CD4-positive, alpha-beta memory T cell (primary cell): ENCODE measurements at regions not wholly inside any gene's neighbourhood (a gene's known extent, or its start where the extent isn't known, plus 50 kb on each side); places are given as distances from the start of the nearest gene placed in this dataset.

Experiments used
- CTCF ChIA-PET: fragments of 350-600 bp; sonication (Branson Sonifier 250); formaldehyde crosslinking; loops from one replicate; lab custom pipeline; 2021; ENCODE audit warnings: inconsistent platforms; ENCODE audit not compliant: partially characterized antibody; lab: Charles Lee
- POLR2A ChIA-PET: fragments of 350-600 bp; sonication (Branson Sonifier 250); formaldehyde crosslinking; loops from one replicate; lab custom pipeline; 2021; ENCODE audit not compliant: partially characterized antibody; lab: Charles Lee
- DNase-seq, 5 donors: peaks; one replicate each; pipeline versions ENCODE4 v3.0.0 to v3.0.0-alpha.2; 2020 to 2022; ENCODE audit warnings: mixed read lengths in 1 of 5
- H3K27ac ChIP-seq: one replicate; pipeline ENCODE4 v1.7.0; 2013; ENCODE audit warnings: low read depth, low read length
- H3K27me3 ChIP-seq: 2 replicates; pipeline ENCODE4 v1.7.0; 2013; ENCODE audit warnings: mild to moderate bottlenecking, low read length, moderate library complexity; ENCODE audit not compliant: insufficient read depth
- H3K36me3 ChIP-seq: 2 replicates; pipeline ENCODE4 v1.7.0; 2013; ENCODE audit warnings: mild to moderate bottlenecking, low read length, moderate library complexity; ENCODE audit not compliant: insufficient read depth
- H3K4me1 ChIP-seq: 2 replicates; pipeline ENCODE4 v1.7.0; 2013; ENCODE audit warnings: mild to moderate bottlenecking, low read length, moderate library complexity; ENCODE audit not compliant: insufficient read depth
- H3K4me3 ChIP-seq, 2 donors: one replicate each; pipeline ENCODE4 v1.7.0; 2013; ENCODE audit warnings: low read length in 2 of 2, mild to moderate bottlenecking in 1 of 2
- H3K9me3 ChIP-seq, 2 donors: one replicate each; pipeline ENCODE4 v1.7.0; 2013; ENCODE audit warnings: low read length in 2 of 2, control low read depth in 1 of 2; ENCODE audit not compliant: control insufficient read depth in 1 of 2
- H3K27ac Mint-ChIP-seq, 7 donors: one replicate each; pipeline ENCODE4 v1.8.0; 2020 to 2021; ENCODE audit warnings: mixed read lengths in 7 of 7, mild to moderate bottlenecking in 6 of 7, inconsistent platforms in 3 of 7, moderate library complexity in 3 of 7
- H3K27me3 Mint-ChIP-seq, 2 donors: one replicate each; pipeline ENCODE4 v1.8.0; 2020 to 2021; ENCODE audit warnings: mixed read lengths in 2 of 2
- H3K36me3 Mint-ChIP-seq, 2 donors: one replicate each; pipeline ENCODE4 v1.8.0; 2020 to 2021; ENCODE audit warnings: mixed read lengths in 2 of 2, inconsistent platforms in 1 of 2, mild to moderate bottlenecking in 1 of 2
- H3K4me1 Mint-ChIP-seq, 4 donors: one replicate each; pipeline ENCODE4 v1.8.0; 2020 to 2021; ENCODE audit warnings: mixed read lengths in 4 of 4, mild to moderate bottlenecking in 1 of 4
- H3K4me3 Mint-ChIP-seq, 8 donors: one replicate each; pipeline ENCODE4 v1.8.0; 2020 to 2021; ENCODE audit warnings: mixed read lengths in 8 of 8, mild to moderate bottlenecking in 7 of 8, moderate library complexity in 6 of 8, inconsistent platforms in 3 of 8
- H3K9me3 Mint-ChIP-seq, 8 donors: one replicate each; pipeline ENCODE4 v1.8.0; 2020 to 2021; ENCODE audit warnings: mixed read lengths in 8 of 8, mild to moderate bottlenecking in 5 of 8, inconsistent platforms in 3 of 8, moderate library complexity in 1 of 8
- intact Hi-C: fragments of 100-400 bp; cut with micrococcal nuclease; formaldehyde crosslinking; loops from one replicate; pipeline ENCODE4 v1.15.1; 2023

- peaks cover 0 to 5% (median 2%) of the 10 kb centered on the region in 8 donors for H3K9me3 Mint-ChIP-seq
- no peaks in the 10 kb centered on the region for H3K36me3 Mint-ChIP-seq
- Histone ChIP-seq H3K4me3 (no peak overlapping the region), H3K36me3 (no peaks in the 10 kb centered on the region), H3K4me1 (no peaks in the 10 kb centered on the region), H3K27ac (no peak overlapping the region), H3K27me3 (no peaks in the 10 kb centered on the region), H3K9me3 (no peaks in the 10 kb centered on the region)
- H3K27ac Mint-ChIP-seq, result no peak overlapping the region
- ChIA-PET CTCF (no interaction called here), POLR2A (no interaction called here)
- no peak overlapping the region for H3K4me3 Mint-ChIP-seq
- no peaks in the 10 kb centered on the region for H3K27me3 Mint-ChIP-seq
- intact Hi-C loops, result no loop called here
- H3K4me1 Mint-ChIP-seq, result no peaks in the 10 kb centered on the region
- no peak for DNase-seq
Observed at GRCh38 chr5:125415126-125415525, 668.7 kb upstream of the ZNF608 start.

- H3K4me1 Mint-ChIP-seq, result no peaks in the 10 kb centered on the region
- ChIA-PET CTCF (no interaction called here), POLR2A (no interaction called here)
Observed at GRCh38 chr5:125416055-125416454, 669.6 kb upstream of the ZNF608 start.

GRCh38 chr5:125421006-125421405 is 674.6 kb upstream of the ZNF608 start:
- POLR2A ChIA-PET, result no interaction called here

More at GRCh38 chr5:125416055-125416454, 669.6 kb upstream of the ZNF608 start:
- no peaks in the 10 kb centered on the region for H3K9me3 ChIP-seq
- Mint-ChIP-seq H3K9me3 (peaks cover 0 to 5% (median 2%) of the 10 kb centered on the region in 8 donors), H3K27me3 (no peaks in the 10 kb centered on the region), H3K4me3 (no peak overlapping the region), H3K36me3 (no peaks in the 10 kb centered on the region), H3K27ac (no peak overlapping the region)
- H3K27me3 ChIP-seq, result no peaks in the 10 kb centered on the region
- no peak for DNase-seq
- no peak overlapping the region for H3K4me3 ChIP-seq
- intact Hi-C loops, result no loop called here
- no peaks in the 10 kb centered on the region for H3K36me3 ChIP-seq
- H3K4me1 ChIP-seq, result no peaks in the 10 kb centered on the region
- no peak overlapping the region for H3K27ac ChIP-seq

GRCh38 chr5:125422342-125422741 is 675.9 kb upstream of the ZNF608 start:
- Histone ChIP-seq H3K36me3 (no peaks in the 10 kb centered on the region), H3K4me1 (no peaks in the 10 kb centered on the region), H3K27me3 (no peaks in the 10 kb centered on the region), H3K27ac (no peak overlapping the region), H3K9me3 (no peaks in the 10 kb centered on the region), H3K4me3 (no peak overlapping the region)
- ChIA-PET POLR2A (no interaction called here), CTCF (no interaction called here)
- H3K36me3 Mint-ChIP-seq, result no peaks in the 10 kb centered on the region
- H3K4me3 Mint-ChIP-seq, result no peak overlapping the region
- no peaks in the 10 kb centered on the region for H3K27me3 Mint-ChIP-seq
- no peak for DNase-seq
- H3K27ac Mint-ChIP-seq, result no peak overlapping the region
- intact Hi-C loops, result no loop called here
- H3K4me1 Mint-ChIP-seq, result peaks cover 0 to 1% (median 0%) of the 10 kb centered on the region in 4 donors
- H3K9me3 Mint-ChIP-seq, result peaks cover 0 to 12% (median 3%) of the 10 kb centered on the region in 8 donors

More at GRCh38 chr5:125421006-125421405, 674.6 kb upstream of the ZNF608 start:
- Histone ChIP-seq H3K4me1 (no peaks in the 10 kb centered on the region), H3K27ac (no peak overlapping the region), H3K9me3 (no peaks in the 10 kb centered on the region), H3K36me3 (no peaks in the 10 kb centered on the region), H3K4me3 (no peak overlapping the region), H3K27me3 (no peaks in the 10 kb centered on the region)
- DNase-seq, result no peak
- no peaks in the 10 kb centered on the region for H3K36me3 Mint-ChIP-seq
- H3K9me3 Mint-ChIP-seq, result peaks cover 0 to 9% (median 2%) of the 10 kb centered on the region in 8 donors
- no peaks in the 10 kb centered on the region for H3K27me3 Mint-ChIP-seq
- intact Hi-C loops, result no loop called here
- H3K27ac Mint-ChIP-seq, result no peak overlapping the region
- H3K4me3 Mint-ChIP-seq, result no peak overlapping the region
- no peaks in the 10 kb centered on the region for H3K4me1 Mint-ChIP-seq
- CTCF ChIA-PET, result no interaction called here

- H3K9me3 Mint-ChIP-seq, result peaks cover 0 to 9% (median 6%) of the 10 kb centered on the region in 8 donors
- Histone ChIP-seq H3K27me3 (no peaks in the 10 kb centered on the region), H3K4me1 (no peaks in the 10 kb centered on the region), H3K9me3 (no peaks in the 10 kb centered on the region), H3K4me3 (no peak overlapping the region), H3K27ac (no peak overlapping the region), H3K36me3 (no peaks in the 10 kb centered on the region)
- H3K4me3 Mint-ChIP-seq, result no peak overlapping the region
- no peak for DNase-seq
- intact Hi-C loops, result no loop called here
- no peak overlapping the region for H3K27ac Mint-ChIP-seq
- no peaks in the 10 kb centered on the region for H3K27me3 Mint-ChIP-seq
- H3K36me3 Mint-ChIP-seq, result no peaks in the 10 kb centered on the region
- ChIA-PET CTCF (no interaction called here), POLR2A (no interaction called here)
- H3K4me1 Mint-ChIP-seq, result peaks cover 0 to 1% (median 0%) of the 10 kb centered on the region in 4 donors
Observed at GRCh38 chr5:125424402-125425141, 678.1 kb upstream of the ZNF608 start.

- DNase-seq, result no peak
- ChIA-PET POLR2A (no interaction called here), CTCF (no interaction called here)
- Mint-ChIP-seq H3K4me1 (peaks cover 0 to 1% (median 0%) of the 10 kb centered on the region in 4 donors), H3K27me3 (no peaks in the 10 kb centered on the region), H3K9me3 (peaks cover 0 to 15% (median 8%) of the 10 kb centered on the region in 8 donors), H3K27ac (no peak overlapping the region), H3K36me3 (no peaks in the 10 kb centered on the region), H3K4me3 (no peak overlapping the region)
- no peaks in the 10 kb centered on the region for H3K4me1 ChIP-seq
- no peak overlapping the region for H3K4me3 ChIP-seq
- H3K9me3 ChIP-seq, result no peaks in the 10 kb centered on the region
- no peaks in the 10 kb centered on the region for H3K27me3 ChIP-seq
- no peak overlapping the region for H3K27ac ChIP-seq
- H3K36me3 ChIP-seq, result no peaks in the 10 kb centered on the region
- intact Hi-C loops, result no loop called here
Observed at GRCh38 chr5:125429498-125429897, 683.1 kb upstream of the ZNF608 start.

- Histone ChIP-seq H3K36me3 (no peaks in the 10 kb centered on the region), H3K27ac (no peak overlapping the region), H3K27me3 (no peaks in the 10 kb centered on the region), H3K4me3 (no peak overlapping the region), H3K4me1 (no peaks in the 10 kb centered on the region), H3K9me3 (no peaks in the 10 kb centered on the region)
- CTCF ChIA-PET, result no interaction called here
- no peak for DNase-seq
- no peak overlapping the region for H3K4me3 Mint-ChIP-seq
- no peaks in the 10 kb centered on the region for H3K4me1 Mint-ChIP-seq
- H3K36me3 Mint-ChIP-seq, result no peaks in the 10 kb centered on the region
- H3K27me3 Mint-ChIP-seq, result no peaks in the 10 kb centered on the region
- no peak overlapping the region for H3K27ac Mint-ChIP-seq
- POLR2A ChIA-PET, result no interaction called here
- peaks cover 0 to 16% (median 10%) of the 10 kb centered on the region in 8 donors for H3K9me3 Mint-ChIP-seq
- intact Hi-C loops, result no loop called here
Observed at GRCh38 chr5:125433457-125433856, 687.0 kb upstream of the ZNF608 start.
